HepG2 (cell line): ENCODE measurements at regions not wholly inside any gene's neighbourhood (a gene's known extent, or its start where the extent isn't known, plus 50 kb on each side); places are given as distances from the start of the nearest gene placed in this dataset.

Experiments used
- ATAC-seq: fragments of 200-7000 bp; cut with Tn5 transposase; 3 replicates; pipeline ENCODE4 v1.9.1; 2020; ENCODE audit warnings: mild to moderate bottlenecking, moderate library complexity
- BruUV-seq: library from RNA; stranded (reverse); fragments of 400-500 nt; replicated peaks from 2 replicates; lab custom pipeline; 2021; lab: Mats Ljungman, UMichigan
- CTCF ChIA-PET: fragments of 300-600 bp; formaldehyde crosslinking; extraction: SDS; loops from one replicate; lab custom pipeline; 2021; ENCODE audit warnings: low total read pairs, inconsistent platforms, low intra/inter-chr PET ratio; lab: Yijun Ruan, JAX
- POLR2A ChIA-PET: fragments of 350-600 bp; sonication (Branson Sonifier 250); formaldehyde crosslinking; loops from one replicate; lab custom pipeline; 2020; ENCODE audit warnings: antibody characterized with exemption, inconsistent platforms; lab: Yijun Ruan, JAX
- DNase-seq: peaks from one replicate; pipeline ENCODE4 v3.0.0-alpha.2; 2015; ENCODE audit warnings: low spot score
- FAIRE-seq: peaks from 3 replicates; lab custom pipeline; 2011; peaks lifted over from hg19 to GRCh38; lab: Jason Lieb, UNC
- H2AFZ ChIP-seq: one replicate; pipeline ENCODE4 v1.6.1; 2011; ENCODE audit warnings: low read length, inconsistent platforms
- H3K27ac ChIP-seq: fragments of 300-600 bp; 3 replicates; pipeline ENCODE4 v1.8.0; 2011; ENCODE audit warnings: mixed run types, mild to moderate bottlenecking, mixed read lengths, low read length, inconsistent platforms; ENCODE audit not compliant: insufficient read depth; ENCODE audit errors: extremely low read length
- H3K27me3 ChIP-seq, 2 experiments: fragments of 200-600 bp in 1 of 2; 2 replicates in 1 of 2; 3 replicates in 1 of 2; pipeline versions ENCODE4 v1.6.0 to v1.8.0; 2011; ENCODE audit warnings: low read length in 2 of 2, mild to moderate bottlenecking in 2 of 2, moderate library complexity in 2 of 2, inconsistent platforms in 1 of 2; ENCODE audit not compliant: insufficient read depth in 2 of 2, control insufficient read depth in 1 of 2
- H3K36me3 ChIP-seq, 2 experiments: fragments of 200-600 bp in 1 of 2; replicated peaks in 1 of 2; 2 replicates in 1 of 2; 3 replicates in 1 of 2; pipeline versions ENCODE4 v1.5.1 to v1.8.0; 2011; ENCODE audit warnings: low read length in 2 of 2, inconsistent platforms in 1 of 2; ENCODE audit not compliant: insufficient read depth in 2 of 2, control insufficient read depth in 1 of 2
- H3K4me1 ChIP-seq: 2 replicates; pipeline ENCODE4 v1.5.1; 2012; ENCODE audit warnings: low read length, inconsistent platforms; ENCODE audit not compliant: insufficient read depth
- H3K4me2 ChIP-seq: 2 replicates; pipeline ENCODE4 v1.6.0; 2011; ENCODE audit warnings: low read depth, low read length, inconsistent platforms
- H3K4me3 ChIP-seq, 3 experiments: fragments of 200-600 bp in 1 of 3; sonication (generic), shearing (Covaris generic) in 1 of 3; replicated peaks in 1 of 3; 2 replicates each; pipeline ENCODE4 v1.5.1; 2011 to 2016; ENCODE audit warnings: low read length in 3 of 3, inconsistent platforms in 2 of 3, low read depth in 2 of 3, mild to moderate bottlenecking in 2 of 3, control low read depth in 1 of 3, mixed read lengths in 1 of 3; ENCODE audit not compliant: insufficient read depth in 1 of 3
- H3K79me2 ChIP-seq: one replicate; pipeline ENCODE4 v1.6.1; 2011; ENCODE audit warnings: low read length, inconsistent platforms; ENCODE audit not compliant: insufficient read depth
- H3K9ac ChIP-seq: 2 replicates; pipeline ENCODE4 v1.6.0; 2011; ENCODE audit warnings: mild to moderate bottlenecking, low read depth, low read length, inconsistent platforms; ENCODE audit not compliant: insufficient read depth
- H3K9me3 ChIP-seq: 2 replicates; pipeline ENCODE4 v1.5.1; 2012; ENCODE audit warnings: mild to moderate bottlenecking, low read length
- H4K20me1 ChIP-seq: 2 replicates; pipeline ENCODE4 v1.6.0; 2011; ENCODE audit warnings: inconsistent platforms, mild to moderate bottlenecking, low read length, moderate library complexity; ENCODE audit not compliant: insufficient read depth
- BATF2 ChIP-seq: sonication (generic); formaldehyde crosslinking; IDR thresholded peaks from 2 replicates; pipeline ENCODE4 v1.8.0; 2022; ENCODE audit warnings: mild to moderate bottlenecking, missing genetic modification reagents, moderate library complexity
- CCDC6 ChIP-seq: sonication (generic); formaldehyde crosslinking; IDR thresholded peaks from 2 replicates; pipeline ENCODE4 v1.8.1; 2022; ENCODE audit warnings: mild to moderate bottlenecking, missing genetic modification reagents, moderate library complexity
- CREB3 ChIP-seq: sonication (generic); formaldehyde crosslinking; IDR thresholded peaks from 2 replicates; pipeline ENCODE4 v1.5.0; 2020; ENCODE audit warnings: missing genetic modification reagents
- HNF4G ChIP-seq, 2 experiments: sonication (generic) in 1 of 2; formaldehyde crosslinking in 1 of 2; IDR thresholded peaks; 2 replicates each; pipeline versions ENCODE4 v1.4.0 to v1.6.1; 2011 to 2020; ENCODE audit warnings: borderline replicate concordance in 2 of 2, low read depth in 2 of 2, mild to moderate bottlenecking in 2 of 2, low read length in 1 of 2, missing genetic modification reagents in 1 of 2, moderate library complexity in 1 of 2
- HNRNPUL1 ChIP-seq: fragments of 200-400 bp; formaldehyde crosslinking; IDR thresholded peaks from 2 replicates; pipeline ENCODE4 v1.6.1; 2017; ENCODE audit warnings: low read depth, mild to moderate bottlenecking, low read length, moderate library complexity
- POGK ChIP-seq: sonication (generic); formaldehyde crosslinking; conservative IDR thresholded peaks from 2 replicates; pipeline ENCODE4 v1.8.0; 2022; ENCODE audit warnings: mild to moderate bottlenecking, moderate library complexity, missing genetic modification reagents
- ZKSCAN5 ChIP-seq: sonication (generic); formaldehyde crosslinking; IDR thresholded peaks from 2 replicates; pipeline ENCODE4 v1.5.1; 2020; ENCODE audit warnings: mild to moderate bottlenecking, missing genetic modification reagents
- ZNF121 ChIP-seq: sonication (generic); formaldehyde crosslinking; IDR thresholded peaks from 2 replicates; pipeline ENCODE4 v1.5.0; 2020; ENCODE audit warnings: mild to moderate bottlenecking, missing genetic modification reagents
- ZNF292 ChIP-seq: sonication (generic); formaldehyde crosslinking; IDR thresholded peaks from 2 replicates; pipeline ENCODE4 v1.8.1; 2022; ENCODE audit warnings: mild to moderate bottlenecking, low read depth, missing genetic modification reagents, borderline replicate concordance
- ZNF691 ChIP-seq: sonication (generic); formaldehyde crosslinking; IDR thresholded peaks from 2 replicates; pipeline ENCODE4 v1.4.0; 2020; ENCODE audit warnings: missing genetic modification reagents, low read depth, mild to moderate bottlenecking, borderline replicate concordance
- WGBS: methylation state at CpG from one replicate; pipeline ENCODE4 v1.1.6; 2017; ENCODE audit warnings: low lambda C conversion rate; 5-methylcytosine and 5-hydroxymethylcytosine counted together
- in situ Hi-C: cut with HindIII; loops from 2 replicates; pipeline ENCODE4 v1.10.0; 2017; ENCODE audit warnings: low pct_unique_long_range_greater_than_20kb; ENCODE audit not compliant: extremely low pct_ligation_motif_present
- intact Hi-C: fragments of 100-400 bp; cut with micrococcal nuclease; formaldehyde crosslinking; loops from one replicate; pipeline ENCODE4 v1.10.0; 2022; ENCODE audit not compliant: unreplicated experiment

- intact Hi-C loops, result no loop called here
- no peak for FAIRE-seq
- POLR2A ChIA-PET, result no interaction called here
These were observed 135.1 kb downstream of the PCDH7 start for GRCh38 chr4:30855232-30855631.

More at GRCh38 chr4:30855232-30855631, 135.1 kb downstream of the PCDH7 start:
- no peak for DNase-seq
- Histone ChIP-seq H3K4me1 (no peaks in the 10 kb centered on the region), H2AFZ (no peak overlapping the region), H3K27me3 (no peaks in the 10 kb centered on the region), H3K4me2 (no peak overlapping the region), H3K9ac (no peak overlapping the region), H3K79me2 (no peaks in the 10 kb centered on the region), H4K20me1 (no peaks in the 10 kb centered on the region), H3K27ac (no peak overlapping the region), H3K4me3 (no peak overlapping the region), H3K36me3 (no peaks in the 10 kb centered on the region), H3K9me3 (no peaks in the 10 kb centered on the region)
- no peak for ATAC-seq
- no TSS peak for BruUV-seq
- no peak for TF ChIP-seq CCDC6 (CRISPR knock-in tag)
- no peak for TF ChIP-seq ZNF292 (CRISPR knock-in tag)
- TF ChIP-seq BATF2, result no peak
- no peak for TF ChIP-seq ZNF121
- no peak for TF ChIP-seq ZKSCAN5 (CRISPR knock-in tag)
- TF ChIP-seq HNF4G (IDR thresholded peaks at IDR 0.05; ENCODE audit: borderline replicate concordance, low read depth, low read length), result no peak
- no peak for TF ChIP-seq HNF4G (CRISPR knock-in tag; IDR thresholded peaks at IDR 0.05; ENCODE audit: borderline replicate concordance, low read depth)
- no peak for TF ChIP-seq CREB3
- TF ChIP-seq HNRNPUL1, result no peak
- TF ChIP-seq POGK, result no peak
- TF ChIP-seq ZNF691 (CRISPR knock-in tag), result no peak
- CTCF ChIA-PET, result no interaction called here
- 4% methylated on average over 3 of the region's 3 CpGs for WGBS
- in situ Hi-C loops, result no loop called here
